Bronchial epithelial cell (primary cell): ENCODE measurements at regions not wholly inside any gene's neighbourhood (a gene's known extent, or its start where the extent isn't known, plus 50 kb on each side); places are given as distances from the start of the nearest gene placed in this dataset.

ENCODE experiments used
- DNase-seq: peaks from one replicate; pipeline ENCODE4 v3.0.0-alpha.2; 2010; ENCODE audit warnings: low read depth
- FAIRE-seq: peaks from 2 replicates; lab custom pipeline; 2011; peaks lifted over from hg19 to GRCh38; lab: Jason Lieb, UNC
- H3K27me3 ChIP-seq: 2 replicates; pipeline ENCODE4 v1.5.1; 2011; ENCODE audit warnings: low read length; ENCODE audit not compliant: control insufficient read depth, insufficient read depth
- H3K36me3 ChIP-seq: 2 replicates; pipeline ENCODE4 v1.5.1; 2011; ENCODE audit warnings: low read length; ENCODE audit not compliant: control insufficient read depth, insufficient read depth
- H3K4me3 ChIP-seq: 2 replicates; pipeline ENCODE4 v1.5.1; 2011; ENCODE audit warnings: mild to moderate bottlenecking, low read depth, low read length, control low read depth
- CTCF ChIP-seq: IDR thresholded peaks from 2 replicates; pipeline ENCODE4 v1.5.1; 2011; ENCODE audit warnings: mild to moderate bottlenecking, moderate library complexity, low read length, control low read depth, inconsistent platforms; ENCODE audit not compliant: insufficient read depth, severe bottlenecking

GRCh38 chr4:125365731-125366130, 51.0 kb downstream of the FAT4 start:
- no peak for TF ChIP-seq CTCF
- H3K36me3 ChIP-seq = no peaks in the 10 kb centered on the region
- no peak overlapping the region for H3K4me3 ChIP-seq
- FAIRE-seq (no peak), DNase-seq (no peak)
- no peaks in the 10 kb centered on the region for H3K27me3 ChIP-seq

- DNase-seq (peak; percentile 20), FAIRE-seq (no peak)
- no peak for TF ChIP-seq CTCF
- Histone ChIP-seq H3K36me3 (no peaks in the 10 kb centered on the region), H3K27me3 (no peaks in the 10 kb centered on the region), H3K4me3 (no peak overlapping the region)
Measured at GRCh38 chr4:125368146-125368545, 53.4 kb downstream of the FAT4 start.

GRCh38 chr4:125368671-125369081, 53.9 kb downstream of the FAT4 start:
- H3K36me3 ChIP-seq = no peaks in the 10 kb centered on the region
- peak overlapping the region; percentile 18 for H3K4me3 ChIP-seq
- no peak for TF ChIP-seq CTCF
- no peaks in the 10 kb centered on the region for H3K27me3 ChIP-seq
- DNase-seq (peak; percentile 39), FAIRE-seq (no peak)

- no peaks in the 10 kb centered on the region for H3K36me3 ChIP-seq
- no peak for DNase-seq
- FAIRE-seq = no peak
- no peaks in the 10 kb centered on the region for H3K27me3 ChIP-seq
- no peak for TF ChIP-seq CTCF
- no peak overlapping the region for H3K4me3 ChIP-seq
Measured at GRCh38 chr4:125369098-125369497, 54.3 kb downstream of the FAT4 start.

- DNase-seq (no peak), FAIRE-seq (no peak)
- Histone ChIP-seq H3K4me3 (no peak overlapping the region), H3K27me3 (no peaks in the 10 kb centered on the region), H3K36me3 (no peaks in the 10 kb centered on the region)
- no peak for TF ChIP-seq CTCF
Measured at GRCh38 chr4:125370478-125370877, 55.7 kb downstream of the FAT4 start.

- no peak for FAIRE-seq
- H3K36me3 ChIP-seq = no peaks in the 10 kb centered on the region
- no peak for DNase-seq
- no peak for TF ChIP-seq CTCF
- no peaks in the 10 kb centered on the region for H3K27me3 ChIP-seq
- no peak overlapping the region for H3K4me3 ChIP-seq
Measured at GRCh38 chr4:125382995-125383394, 68.2 kb downstream of the FAT4 start.
